MM.1S (cell line): ENCODE measurements at regions not wholly inside any gene's neighbourhood (a gene's known extent, or its start where the extent isn't known, plus 50 kb on each side); places are given as distances from the start of the nearest gene placed in this dataset.

ENCODE experiments used
- CTCF ChIP-seq: fragments of 300-600 bp; sonication (generic); IDR thresholded peaks from 2 replicates; pipeline ENCODE4 v1.5.1; 2016; ENCODE audit warnings: antibody characterized with exemption, low read length, mixed read lengths
- EZH2 ChIP-seq: fragments of 300-600 bp; sonication (generic); optimal IDR thresholded peaks from 2 replicates; pipeline ENCODE3; 2017; ENCODE audit warnings: low read depth, mild to moderate bottlenecking, antibody characterized with exemption, low read length, mixed read lengths
- EZH2phosphoT487 ChIP-seq: fragments of 300-600 bp; sonication (generic); IDR thresholded peaks from 2 replicates; pipeline ENCODE4 v1.6.1; 2018; ENCODE audit warnings: antibody characterized with exemption, low read length

GRCh38 chr13:100724568-100724967, 50.0 kb upstream of the TMTC4 start:
- TF ChIP-seq CTCF (no peak), EZH2phosphoT487 (no peak), EZH2 (no peak)
